ENCODE measurements at regions not wholly inside any gene's neighbourhood (a gene's known extent, or its start where the extent isn't known, plus 50 kb on each side); places are given as distances from the start of the nearest gene placed in this dataset.

GRCh38 chr1:72365693-72366092, 83.4 kb upstream of the NEGR1 start:
- no peak for DNase-seq

- DNase-seq, result no peak
These were observed 80.2 kb upstream of the NEGR1 start for GRCh38 chr1:72362538-72362937.

GRCh38 chr1:72357411-72357810, 75.1 kb upstream of the NEGR1 start:
- DNase-seq, result no peak

GRCh38 chr1:72355899-72356298, 73.6 kb upstream of the NEGR1 start:
- DNase-seq, result no peak

GRCh38 chr1:72341661-72342060, 59.3 kb upstream of the NEGR1 start:
- no peak for DNase-seq

GRCh38 chr1:72336776-72337175, 54.4 kb upstream of the NEGR1 start:
- DNase-seq, result no peak
